ENCODE measurements at regions not wholly inside any gene's neighbourhood (a gene's known extent, or its start where the extent isn't known, plus 50 kb on each side); places are given as distances from the start of the nearest gene placed in this dataset.

- no peak overlapping the region for H3K27ac Mint-ChIP-seq (ENCODE audit: unreplicated experiment)
- TF ChIP-seq, protein P1, sequence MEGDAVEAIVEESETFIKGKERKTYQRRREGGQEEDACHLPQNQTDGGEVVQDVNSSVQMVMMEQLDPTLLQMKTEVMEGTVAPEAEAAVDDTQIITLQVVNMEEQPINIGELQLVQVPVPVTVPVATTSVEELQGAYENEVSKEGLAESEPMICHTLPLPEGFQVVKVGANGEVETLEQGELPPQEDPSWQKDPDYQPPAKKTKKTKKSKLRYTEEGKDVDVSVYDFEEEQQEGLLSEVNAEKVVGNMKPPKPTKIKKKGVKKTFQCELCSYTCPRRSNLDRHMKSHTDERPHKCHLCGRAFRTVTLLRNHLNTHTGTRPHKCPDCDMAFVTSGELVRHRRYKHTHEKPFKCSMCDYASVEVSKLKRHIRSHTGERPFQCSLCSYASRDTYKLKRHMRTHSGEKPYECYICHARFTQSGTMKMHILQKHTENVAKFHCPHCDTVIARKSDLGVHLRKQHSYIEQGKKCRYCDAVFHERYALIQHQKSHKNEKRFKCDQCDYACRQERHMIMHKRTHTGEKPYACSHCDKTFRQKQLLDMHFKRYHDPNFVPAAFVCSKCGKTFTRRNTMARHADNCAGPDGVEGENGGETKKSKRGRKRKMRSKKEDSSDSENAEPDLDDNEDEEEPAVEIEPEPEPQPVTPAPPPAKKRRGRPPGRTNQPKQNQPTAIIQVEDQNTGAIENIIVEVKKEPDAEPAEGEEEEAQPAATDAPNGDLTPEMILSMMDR (IDR thresholded peaks at IDR 0.05), result no peak
- H3K9me3 Mint-ChIP-seq (ENCODE audit: low read depth), result no peaks in the 10 kb centered on the region
- H3K4me1 Mint-ChIP-seq (ENCODE audit: low read depth), result no peaks in the 10 kb centered on the region
- H3K4me3 Mint-ChIP-seq (ENCODE audit: unreplicated experiment), result no peak overlapping the region
- no peaks in the 10 kb centered on the region for H3K36me3 Mint-ChIP-seq (ENCODE audit: low read depth)
- no peaks in the 10 kb centered on the region for H3K27me3 Mint-ChIP-seq (ENCODE audit: low read depth)
- no peak for DNase-seq (ENCODE audit: low spot score)
Observed at GRCh38 chr13:99797691-99798090, 173.9 kb downstream of the ZIC5 start.

GRCh38 chr13:99796175-99796819 is 175.3 kb downstream of the ZIC5 start:
- H3K9me3 Mint-ChIP-seq (ENCODE audit: low read depth), result no peaks in the 10 kb centered on the region
- H3K36me3 Mint-ChIP-seq (ENCODE audit: low read depth), result no peaks in the 10 kb centered on the region

DNA sequence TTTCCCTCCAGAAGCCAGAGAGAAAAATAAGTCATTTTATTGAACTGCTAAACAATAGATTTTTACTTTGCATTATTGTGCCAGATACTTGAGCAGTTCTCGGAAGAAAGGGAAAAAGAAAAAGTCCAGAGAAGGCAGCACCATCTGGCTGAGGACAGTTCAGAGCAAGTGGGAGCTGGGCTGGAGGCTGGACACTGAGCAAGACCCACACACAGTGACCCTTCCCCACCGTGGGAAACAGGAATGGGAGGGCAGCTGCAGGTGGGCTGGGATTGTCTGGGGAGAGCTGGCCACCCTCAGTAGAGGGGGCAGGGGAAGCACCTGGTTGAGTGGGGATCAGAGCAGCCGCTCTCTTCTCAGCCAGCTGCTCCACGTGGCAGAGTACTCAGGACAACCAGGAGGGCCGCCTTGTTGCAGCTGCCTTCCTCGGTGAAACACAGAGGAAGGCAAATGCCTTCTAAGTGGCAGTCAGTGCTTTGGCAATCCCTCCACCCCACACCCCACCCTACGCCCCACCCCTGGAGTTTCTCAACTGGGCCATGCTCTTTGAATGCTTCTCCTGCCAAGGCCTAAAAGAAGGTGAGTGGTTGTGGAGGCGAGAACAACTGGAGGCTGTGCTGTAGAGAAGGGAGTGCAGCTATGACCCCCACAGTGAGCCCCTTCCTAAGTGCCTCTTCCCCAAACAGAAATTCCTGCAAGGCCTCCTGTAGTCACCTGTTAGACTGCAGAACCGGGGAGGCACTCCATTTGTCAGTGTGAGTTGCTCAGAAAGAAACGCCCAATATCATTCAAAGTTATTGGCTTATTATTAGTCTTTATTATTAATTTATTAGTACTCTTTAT is 179.3 kb downstream of the ZIC5 start:
- no peaks in the 10 kb centered on the region for H3K4me1 Mint-ChIP-seq (ENCODE audit: low read depth)
- peaks cover 3% of the 10 kb centered on the region for H3K9me3 Mint-ChIP-seq (ENCODE audit: low read depth)
- DNase-seq (ENCODE audit: low spot score), result no peak
- no peak overlapping the region for H3K4me3 Mint-ChIP-seq (ENCODE audit: unreplicated experiment)
- no peak overlapping the region for H3K27ac Mint-ChIP-seq (ENCODE audit: unreplicated experiment)
- peaks cover 6% of the 10 kb centered on the region for H3K27me3 Mint-ChIP-seq (ENCODE audit: low read depth)
- peaks cover 5% of the 10 kb centered on the region for H3K36me3 Mint-ChIP-seq (ENCODE audit: low read depth)
- TF ChIP-seq, protein P1 (IDR thresholded peaks at IDR 0.05), result no peak

More at GRCh38 chr13:99796175-99796819, 175.3 kb downstream of the ZIC5 start:
- peaks cover 2% of the 10 kb centered on the region for H3K27me3 Mint-ChIP-seq (ENCODE audit: low read depth)
- DNase-seq (ENCODE audit: low spot score), result no peak
- TF ChIP-seq, protein P1 (IDR thresholded peaks at IDR 0.05), result no peak
- no peaks in the 10 kb centered on the region for H3K4me1 Mint-ChIP-seq (ENCODE audit: low read depth)
- no peak overlapping the region for H3K27ac Mint-ChIP-seq (ENCODE audit: unreplicated experiment)
- no peak overlapping the region for H3K4me3 Mint-ChIP-seq (ENCODE audit: unreplicated experiment)

- TF ChIP-seq, protein P1 (IDR thresholded peaks at IDR 0.05), result no peak
- H3K9me3 Mint-ChIP-seq (ENCODE audit: low read depth), result peaks cover 12% of the 10 kb centered on the region
- H3K4me1 Mint-ChIP-seq (ENCODE audit: low read depth), result no peaks in the 10 kb centered on the region
- no peak for DNase-seq (ENCODE audit: low spot score)
- H3K4me3 Mint-ChIP-seq (ENCODE audit: unreplicated experiment), result no peak overlapping the region
- peaks cover 7% of the 10 kb centered on the region for H3K36me3 Mint-ChIP-seq (ENCODE audit: low read depth)
- no peak overlapping the region for H3K27ac Mint-ChIP-seq (ENCODE audit: unreplicated experiment)
- no peaks in the 10 kb centered on the region for H3K27me3 Mint-ChIP-seq (ENCODE audit: low read depth)
Observed at GRCh38 chr13:99782669-99783068, 188.9 kb downstream of the ZIC5 start.

DNA sequence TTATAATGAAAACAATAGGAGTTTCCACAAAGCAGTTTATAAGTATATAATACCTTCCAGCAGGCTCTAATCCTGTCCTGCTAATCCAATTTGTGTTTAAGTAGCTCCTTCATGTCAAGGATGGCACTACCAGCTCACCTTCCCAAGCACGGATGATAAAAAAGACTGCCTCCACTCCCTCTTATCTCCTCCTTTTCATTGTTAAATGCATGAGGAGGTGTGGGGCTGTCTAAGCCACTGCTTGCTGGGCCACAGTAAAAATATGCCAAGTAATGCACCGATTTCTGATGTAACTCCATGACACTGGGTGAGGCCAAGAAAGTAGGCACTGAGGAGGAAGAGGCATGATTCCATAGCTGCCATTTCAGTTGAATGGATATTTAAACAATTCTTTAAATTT is 193.1 kb downstream of the ZIC5 start:
- DNase-seq (ENCODE audit: low spot score), result no peak
- Mint-ChIP-seq H3K36me3 (ENCODE audit: low read depth) (peaks cover 5% of the 10 kb centered on the region), H3K4me3 (ENCODE audit: unreplicated experiment) (no peak overlapping the region), H3K4me1 (ENCODE audit: low read depth) (peaks cover 12% of the 10 kb centered on the region), H3K27me3 (ENCODE audit: low read depth) (no peaks in the 10 kb centered on the region), H3K9me3 (ENCODE audit: low read depth) (peaks cover 9% of the 10 kb centered on the region), H3K27ac (ENCODE audit: unreplicated experiment) (no peak overlapping the region)
- TF ChIP-seq, protein P1 (IDR thresholded peaks at IDR 0.05), result no peak
